HFF-Myc (cell line): ENCODE measurements at regions not wholly inside any gene's neighbourhood (a gene's known extent, or its start where the extent isn't known, plus 50 kb on each side); places are given as distances from the start of the nearest gene placed in this dataset.

Source experiments
- DNase-seq: peaks from one replicate; pipeline ENCODE4 v3.0.0-alpha.2; 2011; ENCODE audit warnings: low read depth; ENCODE audit errors: extremely low read depth
- H3K4me3 ChIP-seq: replicated peaks from 2 replicates; pipeline ENCODE4 v1.5.1; 2011; ENCODE audit warnings: low read depth, mild to moderate bottlenecking, control low read depth, low read length
- TF ChIP-seq, protein P1 (sequence below): IDR thresholded peaks from 2 replicates; pipeline ENCODE4 v1.5.1; 2012; ENCODE audit warnings: mild to moderate bottlenecking, low read depth, low read length, control low read depth; ENCODE audit errors: missing control alignments

DNA sequence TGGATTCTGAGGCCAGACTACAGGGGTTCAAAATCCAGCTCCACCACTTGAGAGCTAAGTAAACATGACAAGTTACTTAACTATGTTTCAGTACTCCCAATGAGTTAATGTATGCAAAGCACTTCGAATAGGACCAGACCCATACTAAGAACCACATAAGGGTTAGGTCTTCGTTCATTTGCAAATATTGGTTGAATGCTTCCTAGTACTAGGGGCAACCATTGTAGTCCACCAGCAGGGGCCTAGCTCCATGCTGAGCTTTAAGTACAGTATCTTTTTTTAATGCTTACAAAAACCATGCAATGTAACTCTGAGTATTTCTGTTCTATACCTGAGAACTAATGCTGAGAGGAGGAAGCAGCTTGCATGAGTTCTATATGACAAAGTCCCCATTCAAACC is 80.4 kb upstream of the PDE1C start:
- H3K4me3 ChIP-seq, result no peak overlapping the region
- TF ChIP-seq, protein P1, sequence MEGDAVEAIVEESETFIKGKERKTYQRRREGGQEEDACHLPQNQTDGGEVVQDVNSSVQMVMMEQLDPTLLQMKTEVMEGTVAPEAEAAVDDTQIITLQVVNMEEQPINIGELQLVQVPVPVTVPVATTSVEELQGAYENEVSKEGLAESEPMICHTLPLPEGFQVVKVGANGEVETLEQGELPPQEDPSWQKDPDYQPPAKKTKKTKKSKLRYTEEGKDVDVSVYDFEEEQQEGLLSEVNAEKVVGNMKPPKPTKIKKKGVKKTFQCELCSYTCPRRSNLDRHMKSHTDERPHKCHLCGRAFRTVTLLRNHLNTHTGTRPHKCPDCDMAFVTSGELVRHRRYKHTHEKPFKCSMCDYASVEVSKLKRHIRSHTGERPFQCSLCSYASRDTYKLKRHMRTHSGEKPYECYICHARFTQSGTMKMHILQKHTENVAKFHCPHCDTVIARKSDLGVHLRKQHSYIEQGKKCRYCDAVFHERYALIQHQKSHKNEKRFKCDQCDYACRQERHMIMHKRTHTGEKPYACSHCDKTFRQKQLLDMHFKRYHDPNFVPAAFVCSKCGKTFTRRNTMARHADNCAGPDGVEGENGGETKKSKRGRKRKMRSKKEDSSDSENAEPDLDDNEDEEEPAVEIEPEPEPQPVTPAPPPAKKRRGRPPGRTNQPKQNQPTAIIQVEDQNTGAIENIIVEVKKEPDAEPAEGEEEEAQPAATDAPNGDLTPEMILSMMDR, result no peak
- no peak for DNase-seq

DNA sequence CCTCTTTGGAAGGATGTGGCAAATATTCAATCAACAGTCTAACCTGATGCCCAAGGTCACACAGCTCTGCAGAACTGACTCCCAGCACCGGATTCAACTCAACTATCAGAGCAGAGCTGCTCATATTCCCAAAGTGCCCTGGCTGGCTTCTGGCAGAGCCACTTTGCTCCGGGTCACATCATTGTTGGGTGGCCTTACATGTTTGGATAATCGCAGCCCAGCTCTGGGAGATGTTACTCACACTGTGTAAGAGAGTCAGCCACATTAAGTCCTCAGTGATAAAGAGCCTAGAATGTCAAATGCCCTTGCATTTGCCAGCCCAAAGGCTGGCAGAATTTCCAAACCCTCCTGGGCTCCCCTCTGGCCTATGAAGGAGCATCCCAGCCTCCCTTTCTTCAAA is 79.8 kb upstream of the PDE1C start:
- H3K4me3 ChIP-seq, result no peak overlapping the region
- no peak for DNase-seq
- TF ChIP-seq, protein P1, result no peak

DNA sequence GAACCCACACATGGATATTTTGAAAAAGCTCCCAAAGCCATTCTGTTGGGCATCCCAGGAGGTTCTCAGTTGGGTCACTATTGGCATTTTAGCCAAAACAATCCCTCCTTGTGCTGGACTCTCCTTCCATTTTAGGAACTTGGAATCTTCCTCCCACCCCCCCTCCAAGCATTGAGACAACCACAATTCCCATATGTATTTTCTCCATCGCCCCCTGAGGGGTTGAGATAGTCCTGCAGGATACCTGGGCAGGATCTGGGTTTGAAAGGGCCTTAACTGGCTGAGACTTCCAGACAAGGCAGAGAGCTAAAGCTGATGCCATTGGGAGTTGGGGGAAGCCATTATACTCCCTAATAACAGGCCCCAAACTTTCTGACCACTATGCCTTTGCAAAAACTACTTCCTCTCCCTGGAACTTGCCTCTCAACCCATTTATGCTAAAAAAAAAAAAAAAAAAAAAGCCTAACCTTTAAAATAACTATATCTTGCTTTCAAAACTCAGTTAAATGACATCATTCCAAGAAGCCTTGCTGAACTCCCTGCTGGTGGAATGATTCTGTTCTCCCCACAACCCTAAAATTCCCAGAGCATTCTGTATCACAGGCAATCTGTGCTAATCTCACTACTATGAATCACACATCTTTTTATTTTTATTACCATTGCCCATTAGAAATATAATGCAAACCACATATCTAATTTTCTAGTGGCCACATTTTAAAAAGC is 77.5 kb upstream of the PDE1C start:
- TF ChIP-seq, protein P1, result no peak
- no peak overlapping the region for H3K4me3 ChIP-seq
- DNase-seq, result no peak

DNA sequence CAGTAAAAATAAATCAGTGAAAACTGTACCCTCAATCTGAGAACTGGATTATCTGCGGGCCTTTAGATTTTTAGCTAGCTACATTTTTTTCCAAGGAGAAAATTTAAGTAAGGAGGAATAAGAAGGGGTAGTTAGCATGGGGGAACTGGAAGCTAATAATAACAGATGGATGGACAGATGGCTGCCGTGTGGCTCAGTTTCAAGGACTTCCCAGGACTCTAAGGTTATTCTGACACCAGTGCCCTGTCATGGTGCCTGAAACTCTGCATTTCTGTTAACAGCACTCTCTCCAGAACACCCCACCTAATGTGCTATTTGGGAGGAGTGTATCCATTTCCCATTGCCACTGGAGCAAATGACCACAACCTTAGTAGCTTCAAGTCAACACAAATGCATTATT is 75.7 kb upstream of the PDE1C start:
- H3K4me3 ChIP-seq, result no peak overlapping the region
- TF ChIP-seq, protein P1, result no peak
- DNase-seq, result no peak

DNA sequence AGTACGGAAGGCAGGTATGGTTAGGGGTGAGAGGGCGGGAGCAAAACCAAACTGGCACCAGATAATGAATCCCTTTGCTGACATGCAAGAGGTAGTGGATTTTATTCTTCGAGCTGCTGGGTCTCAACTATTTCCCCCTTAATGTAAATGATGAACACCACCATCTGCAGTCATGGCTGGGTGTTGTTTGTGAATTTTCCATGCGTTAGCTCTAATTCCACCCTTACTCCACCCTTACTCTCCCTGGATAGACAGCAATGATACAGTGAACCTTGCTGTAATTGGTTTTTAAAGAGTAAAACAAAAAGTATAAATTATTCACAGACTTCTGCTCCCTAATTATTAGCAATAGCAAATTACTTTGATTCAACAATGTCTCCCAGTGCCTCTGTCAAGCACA is 74.5 kb upstream of the PDE1C start:
- DNase-seq, result no peak
- TF ChIP-seq, protein P1, result no peak
- no peak overlapping the region for H3K4me3 ChIP-seq

DNA sequence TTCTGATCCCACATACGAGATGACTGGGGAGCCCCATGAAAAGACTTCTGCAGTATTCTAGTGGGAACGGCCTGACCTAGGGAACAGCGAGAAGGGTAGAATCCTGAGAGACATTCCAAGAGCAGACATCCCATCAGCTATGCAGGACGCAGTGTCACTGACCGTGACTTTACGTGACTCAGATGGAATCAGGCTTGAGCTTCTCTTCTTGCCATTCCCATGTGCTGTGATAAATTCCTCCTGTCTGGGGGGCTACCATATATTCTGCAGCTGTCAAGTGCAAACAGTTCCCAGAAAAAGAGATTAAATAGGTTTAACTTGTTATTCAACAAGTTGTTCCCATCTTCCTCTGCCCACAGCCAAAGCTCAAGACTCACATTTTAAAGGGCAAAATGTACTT is 73.1 kb upstream of the PDE1C start:
- no peak for DNase-seq
- TF ChIP-seq, protein P1, result no peak
- H3K4me3 ChIP-seq, result no peak overlapping the region

DNA sequence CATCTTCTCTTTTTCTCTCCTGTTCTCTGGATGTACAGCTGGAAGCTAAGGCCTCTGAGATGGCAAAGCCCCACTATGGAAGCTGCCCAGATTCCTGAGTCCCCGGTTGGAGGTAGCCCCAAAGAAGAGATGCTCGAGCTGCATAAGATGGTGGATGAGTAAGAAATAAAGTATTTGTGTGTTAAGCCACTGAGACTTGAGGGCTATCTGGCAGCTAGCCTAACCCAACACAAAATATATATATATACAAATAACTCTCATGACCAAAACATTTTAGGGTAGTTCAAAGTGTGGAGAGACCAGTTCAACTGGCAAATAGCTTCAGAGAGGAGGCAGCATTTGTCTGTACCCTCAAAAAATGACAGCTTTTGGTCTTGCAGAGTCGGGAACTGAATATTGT is 72.4 kb upstream of the PDE1C start:
- no peak overlapping the region for H3K4me3 ChIP-seq
- DNase-seq, result no peak
- TF ChIP-seq, protein P1, result no peak
